Brain microvascular endothelial cell (primary cell): ENCODE measurements at regions not wholly inside any gene's neighbourhood (a gene's known extent, or its start where the extent isn't known, plus 50 kb on each side); places are given as distances from the start of the nearest gene placed in this dataset.

ENCODE experiments used
- DNase-seq: peaks from one replicate; pipeline ENCODE4 v3.0.0-alpha.2; 2020
- H3K27ac ChIP-seq: fragments of 250-450 bp; sonication (Bioruptor Pico); 2 replicates; pipeline ENCODE4 v1.5.1; 2020; ENCODE audit warnings: mild to moderate bottlenecking, moderate library complexity
- H3K27me3 ChIP-seq: fragments of 250-450 bp; sonication (Bioruptor Pico); replicated peaks from 2 replicates; pipeline ENCODE4 v1.5.1; 2020; ENCODE audit warnings: mild to moderate bottlenecking
- H3K36me3 ChIP-seq: fragments of 250-450 bp; sonication (Bioruptor Pico); replicated peaks from 2 replicates; pipeline ENCODE4 v1.5.1; 2020; ENCODE audit warnings: mild to moderate bottlenecking
- H3K4me3 ChIP-seq: 2 replicates; pipeline ENCODE4 v1.5.1; 2011; ENCODE audit warnings: low read depth, mild to moderate bottlenecking, control low read depth, low read length, moderate library complexity
- CTCF ChIP-seq: IDR thresholded peaks from 2 replicates; pipeline ENCODE4 v1.5.1; 2011; ENCODE audit warnings: low read depth, mild to moderate bottlenecking, moderate library complexity, low read length, control low read depth, inconsistent platforms; ENCODE audit errors: missing control alignments
- in situ Hi-C: cut with HindIII; loops from 2 replicates; pipeline ENCODE4 v1.10.0; 2017; ENCODE audit warnings: low sequenced_read_pairs, low pct_ligation_motif_present

GRCh38 chr1:60483509-60483908 lies 409.9 kb upstream of the C1orf87 start:
- in situ Hi-C loops, result no loop called here

DNA sequence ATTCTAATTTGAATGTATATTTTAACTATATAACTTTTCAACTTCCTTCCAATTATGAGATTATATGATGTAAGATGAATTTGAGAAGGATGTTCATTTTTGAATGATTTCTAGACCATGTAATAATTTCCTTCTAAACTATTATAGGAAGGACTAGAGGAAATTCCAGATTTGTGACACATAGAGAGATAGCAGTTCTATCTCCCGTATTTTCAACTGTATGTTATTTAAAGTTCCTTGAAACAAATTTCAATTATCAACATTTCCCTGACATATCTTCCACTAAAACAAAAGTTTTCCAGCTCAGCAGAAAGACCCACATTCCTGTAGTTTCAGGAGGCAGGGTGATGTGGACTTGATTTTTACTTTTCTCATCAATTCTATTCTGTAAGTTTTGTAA lies 396.7 kb upstream of the C1orf87 start:
- in situ Hi-C loops, result no loop called here
- Histone ChIP-seq H3K36me3 (no peaks in the 10 kb centered on the region), H3K27me3 (no peaks in the 10 kb centered on the region), H3K4me3 (no peak overlapping the region), H3K27ac (peak overlapping the region; percentile 65)
- DNase-seq, result no peak
- no peak for TF ChIP-seq CTCF

More at GRCh38 chr1:60483509-60483908, 409.9 kb upstream of the C1orf87 start:
- no peak for DNase-seq
- H3K27me3 ChIP-seq, result no peaks in the 10 kb centered on the region
- H3K4me3 ChIP-seq, result no peak overlapping the region
- H3K36me3 ChIP-seq, result no peaks in the 10 kb centered on the region
- no peak overlapping the region for H3K27ac ChIP-seq
- no peak for TF ChIP-seq CTCF

GRCh38 chr1:60463786-60464185 lies 390.2 kb upstream of the C1orf87 start:
- no peak overlapping the region for H3K27ac ChIP-seq
- in situ Hi-C loops, result no loop called here
- no peaks in the 10 kb centered on the region for H3K27me3 ChIP-seq
- no peak for TF ChIP-seq CTCF
- no peak for DNase-seq
- H3K36me3 ChIP-seq, result no peaks in the 10 kb centered on the region
- H3K4me3 ChIP-seq, result no peak overlapping the region

GRCh38 chr1:60463146-60463545 lies 389.6 kb upstream of the C1orf87 start:
- Histone ChIP-seq H3K4me3 (no peak overlapping the region), H3K27ac (no peak overlapping the region), H3K36me3 (no peaks in the 10 kb centered on the region), H3K27me3 (no peaks in the 10 kb centered on the region)
- in situ Hi-C loops, result no loop called here
- TF ChIP-seq CTCF, result no peak
- DNase-seq, result no peak

DNA sequence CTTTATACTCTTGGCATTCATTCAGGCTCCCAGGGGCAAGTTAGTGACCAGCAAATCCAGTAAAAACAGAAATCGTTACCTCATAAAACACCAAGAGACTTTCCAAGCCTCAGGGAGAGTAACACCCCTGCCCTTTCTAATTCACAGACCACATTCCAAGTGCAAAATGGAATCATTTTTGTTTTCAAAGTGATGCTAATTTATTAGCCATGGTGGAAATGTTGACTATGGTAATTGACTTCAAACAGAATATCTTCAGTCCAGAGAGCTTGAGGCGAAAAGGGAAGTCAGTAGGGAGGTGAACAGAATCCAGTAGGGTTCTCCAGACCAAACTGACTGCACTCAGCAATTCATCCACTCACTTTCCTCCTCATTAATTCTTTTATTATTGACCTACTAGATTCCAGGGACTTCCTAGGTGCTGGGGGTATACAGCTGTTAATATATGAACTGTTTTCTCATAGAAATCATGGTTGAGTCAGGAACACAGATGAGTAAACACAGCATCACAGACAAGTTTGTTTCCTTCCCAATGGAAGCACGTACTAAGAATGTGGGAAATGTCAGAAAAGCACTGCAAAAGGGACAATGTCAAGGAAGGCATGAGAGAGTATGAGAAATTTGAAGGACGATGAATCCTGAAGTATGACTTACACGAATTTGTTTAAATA lies 388.5 kb upstream of the C1orf87 start:
- in situ Hi-C loops, result no loop called here

More for the DNA sequence above, 388.5 kb upstream of the C1orf87 start:
- Histone ChIP-seq H3K4me3 (no peak overlapping the region), H3K36me3 (no peaks in the 10 kb centered on the region), H3K27ac (no peak overlapping the region), H3K27me3 (no peaks in the 10 kb centered on the region)
- DNase-seq, result no peak
- TF ChIP-seq CTCF, result no peak
